Thoracic aorta (tissue), 2 donors: ENCODE measurements at regions not wholly inside any gene's neighbourhood (a gene's known extent, or its start where the extent isn't known, plus 50 kb on each side); places are given as distances from the start of the nearest gene placed in this dataset.

ENCODE experiments used
- ATAC-seq: fragments of 150-250 bp; one replicate; pipeline ENCODE4 v1.8.0; 2017; ENCODE audit warnings: low read depth; ENCODE audit not compliant: insufficient number of reproducible peaks, low FRiP score
- DNase-seq: peaks from one replicate; pipeline ENCODE4 v3.0.0-alpha.2; 2020; ENCODE audit warnings: low spot score
- H3K27ac ChIP-seq, 2 donors: fragments of 200-600 bp; sonication (generic); 1 replicate in 1 of 2; 2 replicates in 1 of 2; pipeline ENCODE4 v1.5.1; 2016; ENCODE audit warnings: mild to moderate bottlenecking in 2 of 2, moderate library complexity in 2 of 2
- H3K27me3 ChIP-seq: fragments of 200-600 bp; sonication (generic); replicated peaks from 2 replicates; pipeline ENCODE4 v1.6.0; 2016; ENCODE audit warnings: mild to moderate bottlenecking; ENCODE audit not compliant: insufficient read depth
- H3K36me3 ChIP-seq: fragments of 200-600 bp; sonication (generic); one replicate; pipeline ENCODE4 v1.5.1; 2016
- H3K4me1 ChIP-seq, 2 donors: fragments of 200-600 bp; sonication (generic); 1 replicate in 1 of 2; 2 replicates in 1 of 2; pipeline versions ENCODE4 v1.5.1 to v1.6.0; 2016; ENCODE audit warnings: low read depth in 2 of 2, mild to moderate bottlenecking in 1 of 2; ENCODE audit not compliant: control insufficient read depth in 1 of 2
- H3K4me3 ChIP-seq: fragments of 200-600 bp; sonication (generic); 2 replicates; pipeline ENCODE4 v1.5.1; 2016; ENCODE audit warnings: mild to moderate bottlenecking
- H3K9me3 ChIP-seq: fragments of 200-600 bp; sonication (generic); 2 replicates; pipeline ENCODE4 v1.5.1; 2016
- CTCF ChIP-seq: fragments of 200-600 bp; sonication (generic); IDR thresholded peaks from one replicate; pipeline ENCODE4 v1.5.1; 2019; ENCODE audit warnings: antibody characterized with exemption

- H3K4me3 ChIP-seq, result no peak overlapping the region
- H3K27ac ChIP-seq, result no peak overlapping the region
- ATAC-seq (no peak), DNase-seq (no peak)
- no peaks in the 10 kb centered on the region for H3K4me1 ChIP-seq
- H3K9me3 ChIP-seq, result no peaks in the 10 kb centered on the region
- no peak for TF ChIP-seq CTCF
- H3K36me3 ChIP-seq, result no peaks in the 10 kb centered on the region
- no peaks in the 10 kb centered on the region for H3K27me3 ChIP-seq
Measured at GRCh38 chr10:20455774-20456173, 441.3 kb downstream of the NEBL start.

- no peak overlapping the region for H3K27ac ChIP-seq
- no peaks in the 10 kb centered on the region for H3K4me1 ChIP-seq
- H3K4me3 ChIP-seq, result no peak overlapping the region
- DNase-seq (no peak), ATAC-seq (no peak)
- no peaks in the 10 kb centered on the region for H3K27me3 ChIP-seq
- H3K9me3 ChIP-seq, result no peaks in the 10 kb centered on the region
- no peaks in the 10 kb centered on the region for H3K36me3 ChIP-seq
- TF ChIP-seq CTCF, result no peak
Measured at GRCh38 chr10:20454331-20454730, 442.8 kb downstream of the NEBL start.

- H3K4me3 ChIP-seq, result no peak overlapping the region
- no peak for ATAC-seq
- no peak for DNase-seq
- TF ChIP-seq CTCF, result no peak
- no peaks in the 10 kb centered on the region for H3K9me3 ChIP-seq
- peaks cover 7 to 10% of the 10 kb centered on the region in 2 donors for H3K4me1 ChIP-seq
- no peak overlapping the region for H3K27ac ChIP-seq
- no peaks in the 10 kb centered on the region for H3K27me3 ChIP-seq
- H3K36me3 ChIP-seq, result no peaks in the 10 kb centered on the region
Measured at GRCh38 chr10:20446561-20447193, 450.4 kb downstream of the NEBL start.

GRCh38 chr10:20443094-20443493 lies 454.0 kb downstream of the NEBL start:
- no peak for DNase-seq
- Histone ChIP-seq H3K27ac (no peak overlapping the region), H3K27me3 (no peaks in the 10 kb centered on the region), H3K9me3 (no peaks in the 10 kb centered on the region), H3K4me1 (peaks cover 7 to 10% of the 10 kb centered on the region in 2 donors), H3K36me3 (no peaks in the 10 kb centered on the region), H3K4me3 (no peak overlapping the region)
- ATAC-seq, result no peak
- no peak for TF ChIP-seq CTCF

GRCh38 chr10:20429742-20430141 lies 467.4 kb downstream of the NEBL start:
- ATAC-seq, result no peak
- H3K4me3 ChIP-seq, result no peak overlapping the region
- DNase-seq, result no peak
- no peak overlapping the region for H3K27ac ChIP-seq
- no peaks in the 10 kb centered on the region for H3K36me3 ChIP-seq
- no peak for TF ChIP-seq CTCF
- H3K9me3 ChIP-seq, result no peaks in the 10 kb centered on the region
- H3K27me3 ChIP-seq, result no peaks in the 10 kb centered on the region
- H3K4me1 ChIP-seq, result no peaks in the 10 kb centered on the region
